ENCODE measurements at regions not wholly inside any gene's neighbourhood (a gene's known extent, or its start where the extent isn't known, plus 50 kb on each side); places are given as distances from the start of the nearest gene placed in this dataset.

DNA sequence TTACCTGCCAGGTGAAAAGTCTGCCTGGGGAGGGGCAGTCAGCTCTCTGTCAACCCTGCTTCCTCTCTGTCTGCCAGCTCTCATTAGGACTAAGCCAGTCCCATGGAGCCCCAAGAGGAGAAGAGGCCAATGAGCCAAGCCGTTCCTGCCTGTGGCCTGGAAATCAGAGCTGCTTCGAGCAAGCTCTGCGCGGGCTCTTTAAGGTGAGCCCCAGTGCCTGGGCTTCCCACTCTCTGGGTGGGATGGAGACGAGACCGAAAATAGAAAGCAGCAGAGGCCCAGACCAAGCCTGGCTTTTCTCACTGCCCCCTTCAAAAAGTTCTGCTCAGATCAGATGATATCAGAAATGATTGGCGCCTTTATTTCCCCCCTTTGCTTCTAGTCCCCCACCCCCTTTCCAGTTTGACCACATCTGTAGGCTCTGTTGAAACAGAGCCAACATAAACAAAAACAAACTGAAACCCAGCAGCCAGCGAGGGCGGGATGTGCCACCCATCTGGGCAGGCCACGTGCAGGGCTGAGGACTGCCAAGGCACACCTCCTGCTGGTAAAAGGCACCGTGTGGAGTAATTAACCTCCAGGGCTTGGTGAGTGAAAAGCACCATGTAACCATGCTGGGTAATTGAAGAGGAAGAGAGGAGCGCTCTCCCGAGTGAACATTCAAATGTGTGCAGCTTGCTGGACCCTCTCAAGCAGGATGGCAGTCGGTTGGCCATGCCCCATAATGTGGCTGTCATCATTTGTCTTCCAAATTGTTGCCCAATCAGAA is 471.0 kb upstream of the PROK2 start:
- Mint-ChIP-seq H3K27me3 (peaks cover 0 to 8% of the 10 kb centered on the region in 2 donors), H3K27ac (no peak overlapping the region), H3K4me1 (ENCODE audit: low read depth in 2 of 2) (peaks cover 0 to 11% of the 10 kb centered on the region in 2 donors), H3K36me3 (no peaks in the 10 kb centered on the region), H3K4me3 (no peak overlapping the region), H3K9me3 (no peaks in the 10 kb centered on the region)
- no peak for ATAC-seq
- DNase-seq (ENCODE audit: low spot score) = no peak

DNA sequence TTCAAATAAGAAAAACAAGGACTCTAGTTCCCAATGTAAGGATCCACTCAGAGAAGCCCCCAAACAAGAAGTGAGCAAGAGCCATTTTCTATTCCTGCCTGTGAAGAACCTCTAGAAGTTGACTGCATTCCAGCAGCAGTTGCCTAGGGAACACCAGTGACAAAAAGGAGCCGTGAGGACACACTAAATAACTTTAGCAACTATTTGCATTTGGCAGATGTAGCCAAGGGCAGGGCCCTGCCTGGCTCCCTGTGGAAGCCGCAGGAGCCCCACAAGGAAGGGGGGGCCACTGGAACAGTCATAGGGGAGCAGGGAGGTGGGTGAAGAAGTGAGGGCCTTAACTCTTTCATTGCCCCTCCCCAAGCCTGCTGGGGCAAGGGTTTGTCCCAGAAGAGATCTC is 470.2 kb upstream of the PROK2 start:
- H3K27me3 Mint-ChIP-seq = peaks cover 0 to 8% of the 10 kb centered on the region in 2 donors
- H3K4me3 Mint-ChIP-seq = no peak overlapping the region
- H3K9me3 Mint-ChIP-seq = no peaks in the 10 kb centered on the region
- H3K4me1 Mint-ChIP-seq (ENCODE audit: low read depth in 2 of 2) = peaks cover 0 to 11% of the 10 kb centered on the region in 2 donors
- DNase-seq (ENCODE audit: low spot score) (no peak), ATAC-seq (no peak)
- H3K36me3 Mint-ChIP-seq = no peaks in the 10 kb centered on the region
- no peak overlapping the region for H3K27ac Mint-ChIP-seq

DNA sequence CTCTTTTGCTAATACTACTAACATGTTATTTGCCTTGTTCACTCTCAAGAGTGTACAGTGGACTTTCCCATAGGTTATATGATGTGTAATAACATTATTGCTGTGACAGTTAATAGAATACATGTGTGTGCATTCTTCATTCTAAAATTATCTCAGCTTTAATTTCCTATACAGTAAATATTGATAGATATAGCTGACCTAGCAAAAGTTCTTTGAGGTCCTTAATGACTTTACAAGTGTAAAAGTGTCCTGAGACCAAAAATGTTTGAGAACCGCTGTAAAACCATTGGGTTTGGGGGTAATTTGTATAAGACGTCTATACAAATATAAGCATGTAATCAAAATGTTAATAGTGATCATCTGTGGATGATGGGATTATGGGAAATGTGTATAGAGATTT is 469.5 kb upstream of the PROK2 start:
- H3K9me3 Mint-ChIP-seq = no peaks in the 10 kb centered on the region
- H3K27ac Mint-ChIP-seq = no peak overlapping the region
- H3K36me3 Mint-ChIP-seq = no peaks in the 10 kb centered on the region
- ATAC-seq = no peak
- peaks cover 0 to 11% of the 10 kb centered on the region in 2 donors for H3K4me1 Mint-ChIP-seq (ENCODE audit: low read depth in 2 of 2)
- H3K4me3 Mint-ChIP-seq = no peak overlapping the region
- H3K27me3 Mint-ChIP-seq = peaks cover 0 to 5% of the 10 kb centered on the region in 2 donors
- DNase-seq (ENCODE audit: low spot score) = no peak

GRCh38 chr3:72250725-72251124 is 465.8 kb upstream of the PROK2 start:
- H3K27ac Mint-ChIP-seq = no peak overlapping the region
- no peak for DNase-seq (ENCODE audit: low spot score)
- ATAC-seq = no peak
- H3K9me3 Mint-ChIP-seq = no peaks in the 10 kb centered on the region
- H3K4me1 Mint-ChIP-seq (ENCODE audit: low read depth in 2 of 2) = no peaks in the 10 kb centered on the region
- no peak overlapping the region for H3K4me3 Mint-ChIP-seq
- H3K36me3 Mint-ChIP-seq = no peaks in the 10 kb centered on the region
- H3K27me3 Mint-ChIP-seq = peaks cover 0 to 3% of the 10 kb centered on the region in 2 donors

DNA sequence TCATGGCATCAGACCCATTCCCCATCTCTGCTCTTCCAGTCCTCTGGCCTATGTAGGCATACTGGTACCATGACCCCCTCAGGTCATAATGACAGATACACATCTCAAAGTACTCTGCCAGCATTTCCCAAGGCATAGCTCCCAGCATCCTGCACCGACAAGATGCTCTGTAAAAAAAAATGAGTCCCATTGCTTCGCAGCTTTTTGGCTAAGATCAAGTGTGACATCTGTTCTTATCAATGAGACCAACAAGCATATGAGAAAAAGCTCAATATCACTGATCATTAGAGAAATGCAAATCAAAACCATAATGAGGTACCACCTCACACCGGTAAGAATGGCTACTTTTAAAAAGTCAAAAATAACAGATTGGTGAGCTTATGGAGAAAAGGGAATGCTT is 463.9 kb upstream of the PROK2 start:
- H3K4me1 Mint-ChIP-seq (ENCODE audit: low read depth in 2 of 2) = no peaks in the 10 kb centered on the region
- H3K4me3 Mint-ChIP-seq = no peak overlapping the region
- H3K36me3 Mint-ChIP-seq = no peaks in the 10 kb centered on the region
- ATAC-seq = no peak
- H3K9me3 Mint-ChIP-seq = no peaks in the 10 kb centered on the region
- H3K27me3 Mint-ChIP-seq = peaks cover 0 to 3% of the 10 kb centered on the region in 2 donors
- no peak for DNase-seq (ENCODE audit: low spot score)
- H3K27ac Mint-ChIP-seq = no peak overlapping the region

- Mint-ChIP-seq H3K9me3 (no peaks in the 10 kb centered on the region), H3K4me1 (ENCODE audit: low read depth in 2 of 2) (no peaks in the 10 kb centered on the region), H3K36me3 (no peaks in the 10 kb centered on the region), H3K27ac (no peak overlapping the region), H3K27me3 (peaks cover 0 to 3% of the 10 kb centered on the region in 2 donors), H3K4me3 (no peak overlapping the region)
- DNase-seq (ENCODE audit: low spot score) = no peak
- ATAC-seq = no peak
Measured at GRCh38 chr3:72248389-72248761, 463.4 kb upstream of the PROK2 start.

- H3K36me3 Mint-ChIP-seq = no peaks in the 10 kb centered on the region
- no peaks in the 10 kb centered on the region for H3K4me1 Mint-ChIP-seq (ENCODE audit: low read depth in 2 of 2)
- no peak for DNase-seq (ENCODE audit: low spot score)
- no peak overlapping the region for H3K27ac Mint-ChIP-seq
- peaks cover 0 to 3% of the 10 kb centered on the region in 2 donors for H3K27me3 Mint-ChIP-seq
- H3K9me3 Mint-ChIP-seq = no peaks in the 10 kb centered on the region
- H3K4me3 Mint-ChIP-seq = no peak overlapping the region
- ATAC-seq = no peak
Measured at GRCh38 chr3:72247645-72248388, 462.9 kb upstream of the PROK2 start.

- Mint-ChIP-seq H3K4me3 (no peak overlapping the region), H3K4me1 (ENCODE audit: low read depth in 2 of 2) (no peaks in the 10 kb centered on the region), H3K27me3 (peaks cover 0 to 3% of the 10 kb centered on the region in 2 donors), H3K9me3 (no peaks in the 10 kb centered on the region), H3K27ac (no peak overlapping the region), H3K36me3 (no peaks in the 10 kb centered on the region)
- DNase-seq (ENCODE audit: low spot score) (no peak), ATAC-seq (no peak)
Measured at GRCh38 chr3:72247126-72247525, 462.2 kb upstream of the PROK2 start.

DNA sequence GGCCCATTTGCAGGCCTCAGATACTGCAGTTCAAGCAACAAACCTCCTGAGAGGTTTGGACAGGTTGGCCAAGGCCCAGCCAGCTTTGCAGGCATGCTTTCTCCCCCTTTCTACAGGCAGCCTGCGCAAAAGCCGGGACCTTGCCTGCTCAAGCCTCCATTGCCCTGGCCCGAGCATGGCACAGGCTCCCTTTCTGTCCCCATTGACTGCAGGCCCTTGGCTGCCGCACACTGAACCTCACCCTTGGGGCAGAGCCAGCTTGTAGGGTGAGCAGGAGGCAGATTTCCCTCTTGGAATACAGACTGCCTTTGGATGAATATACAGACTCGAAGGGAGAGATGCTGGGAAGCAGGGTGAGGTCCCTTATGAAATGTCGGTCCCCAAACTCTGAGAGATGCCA is 461.7 kb upstream of the PROK2 start:
- Mint-ChIP-seq H3K9me3 (no peaks in the 10 kb centered on the region), H3K27ac (no peak overlapping the region), H3K4me3 (no peak overlapping the region), H3K27me3 (peaks cover 0 to 3% of the 10 kb centered on the region in 2 donors), H3K4me1 (ENCODE audit: low read depth in 2 of 2) (no peaks in the 10 kb centered on the region), H3K36me3 (no peaks in the 10 kb centered on the region)
- DNase-seq (ENCODE audit: low spot score) (no peak), ATAC-seq (peak in 1 of 2 donors; percentile 32)

DNA sequence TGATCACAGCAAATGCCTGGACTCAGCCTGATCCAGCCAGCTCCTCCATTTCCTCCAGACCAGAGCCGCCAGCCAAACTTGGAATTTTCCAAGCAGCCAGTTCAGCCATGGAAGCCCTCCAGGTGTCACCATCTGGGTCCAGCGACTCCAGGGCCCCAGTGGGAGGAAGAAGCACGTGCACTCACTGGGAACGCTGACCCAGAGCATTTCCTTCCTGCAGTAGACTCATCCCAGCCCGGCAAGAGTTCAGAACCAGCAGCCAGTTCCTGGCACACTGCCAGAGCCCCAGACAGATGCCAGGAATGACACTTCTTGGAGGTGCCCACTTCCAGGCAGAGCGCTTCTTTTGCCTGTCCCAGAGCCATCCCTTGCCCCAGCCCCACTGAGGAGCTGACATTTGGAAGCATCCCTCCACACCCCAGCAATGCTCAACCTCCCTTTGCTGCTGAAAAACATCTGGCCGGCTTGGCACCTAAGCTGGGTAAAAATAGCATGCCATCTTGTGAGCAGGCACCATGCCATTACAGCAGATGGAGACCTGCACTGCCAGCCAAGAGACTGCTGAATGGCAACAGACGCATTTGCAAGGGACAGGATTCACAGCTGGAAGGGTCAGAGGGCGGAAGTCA is 460.3 kb upstream of the PROK2 start:
- Mint-ChIP-seq H3K4me1 (ENCODE audit: low read depth in 2 of 2) (no peaks in the 10 kb centered on the region), H3K4me3 (no peak overlapping the region), H3K36me3 (no peaks in the 10 kb centered on the region), H3K27ac (no peak overlapping the region), H3K9me3 (no peaks in the 10 kb centered on the region), H3K27me3 (peaks cover 0 to 3% of the 10 kb centered on the region in 2 donors)
- DNase-seq (ENCODE audit: low spot score) (no peak), ATAC-seq (no peak)

- Mint-ChIP-seq H3K4me1 (ENCODE audit: low read depth in 2 of 2) (no peaks in the 10 kb centered on the region), H3K36me3 (no peaks in the 10 kb centered on the region), H3K9me3 (no peaks in the 10 kb centered on the region), H3K27me3 (peaks cover 0 to 3% of the 10 kb centered on the region in 2 donors), H3K4me3 (no peak overlapping the region), H3K27ac (no peak overlapping the region)
- no peak for ATAC-seq
- DNase-seq (ENCODE audit: low spot score) = no peak
Measured at GRCh38 chr3:72244396-72244795, 459.4 kb upstream of the PROK2 start.

DNA sequence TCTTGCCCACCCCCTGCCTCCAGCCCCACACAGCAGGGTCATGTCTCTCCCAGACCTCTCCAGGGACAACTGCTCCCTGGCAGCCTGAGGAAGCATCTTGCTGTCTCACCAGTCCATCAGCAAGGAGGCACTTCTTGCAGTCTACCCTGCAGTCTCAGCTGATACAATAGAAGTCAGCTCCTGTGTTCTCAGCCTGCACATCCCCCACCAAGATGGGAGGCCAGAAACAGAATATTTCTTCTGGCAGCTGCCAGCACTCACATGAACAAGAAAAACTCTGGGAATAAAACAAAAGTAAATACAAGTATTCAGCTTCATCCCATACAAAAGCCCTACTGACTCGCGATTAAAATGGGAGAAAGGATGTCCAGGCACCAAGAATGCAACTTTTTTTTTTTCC is 457.4 kb upstream of the PROK2 start:
- no peaks in the 10 kb centered on the region for H3K4me1 Mint-ChIP-seq (ENCODE audit: low read depth in 2 of 2)
- peaks cover 0 to 2% of the 10 kb centered on the region in 2 donors for H3K27me3 Mint-ChIP-seq
- no peaks in the 10 kb centered on the region for H3K36me3 Mint-ChIP-seq
- ATAC-seq (no peak), DNase-seq (ENCODE audit: low spot score) (no peak)
- H3K27ac Mint-ChIP-seq = no peak overlapping the region
- H3K4me3 Mint-ChIP-seq = no peak overlapping the region
- no peaks in the 10 kb centered on the region for H3K9me3 Mint-ChIP-seq

GRCh38 chr3:72241525-72241924 is 456.6 kb upstream of the PROK2 start:
- H3K27me3 Mint-ChIP-seq = no peaks in the 10 kb centered on the region
- H3K36me3 Mint-ChIP-seq = no peaks in the 10 kb centered on the region
- no peaks in the 10 kb centered on the region for H3K4me1 Mint-ChIP-seq (ENCODE audit: low read depth in 2 of 2)
- H3K9me3 Mint-ChIP-seq = no peaks in the 10 kb centered on the region
- DNase-seq (ENCODE audit: low spot score) (no peak), ATAC-seq (no peak)
- H3K27ac Mint-ChIP-seq = no peak overlapping the region
- no peak overlapping the region for H3K4me3 Mint-ChIP-seq

- DNase-seq (ENCODE audit: low spot score) = no peak
- no peak overlapping the region for H3K27ac Mint-ChIP-seq
- H3K36me3 Mint-ChIP-seq = no peaks in the 10 kb centered on the region
- no peaks in the 10 kb centered on the region for H3K27me3 Mint-ChIP-seq
- no peak for ATAC-seq
- H3K4me1 Mint-ChIP-seq (ENCODE audit: low read depth in 2 of 2) = no peaks in the 10 kb centered on the region
- no peaks in the 10 kb centered on the region for H3K9me3 Mint-ChIP-seq
- no peak overlapping the region for H3K4me3 Mint-ChIP-seq
Measured at GRCh38 chr3:72240531-72240930, 455.6 kb upstream of the PROK2 start.
